PC-9 (cell line): ENCODE measurements at regions not wholly inside any gene's neighbourhood (a gene's known extent, or its start where the extent isn't known, plus 50 kb on each side); places are given as distances from the start of the nearest gene placed in this dataset.
"Not testable (repeated sequence)": the region's sequence is repeated elsewhere in the genome, so short reads cannot be mapped to it uniquely, and the experiment has no call there.

Experiments used
- EZH2 ChIP-seq: fragments of 200-600 bp; sonication (generic); IDR thresholded peaks from 2 replicates; pipeline ENCODE4 v1.8.0; 2017; ENCODE audit warnings: antibody characterized with exemption, low read depth
- TF ChIP-seq, protein P1 (sequence below): fragments of 200-600 bp; sonication (generic); conservative IDR thresholded peaks from 2 replicates; pipeline ENCODE4 v1.6.1; 2017; ENCODE audit warnings: mixed run types, antibody characterized with exemption, mild to moderate bottlenecking, moderate library complexity

DNA sequence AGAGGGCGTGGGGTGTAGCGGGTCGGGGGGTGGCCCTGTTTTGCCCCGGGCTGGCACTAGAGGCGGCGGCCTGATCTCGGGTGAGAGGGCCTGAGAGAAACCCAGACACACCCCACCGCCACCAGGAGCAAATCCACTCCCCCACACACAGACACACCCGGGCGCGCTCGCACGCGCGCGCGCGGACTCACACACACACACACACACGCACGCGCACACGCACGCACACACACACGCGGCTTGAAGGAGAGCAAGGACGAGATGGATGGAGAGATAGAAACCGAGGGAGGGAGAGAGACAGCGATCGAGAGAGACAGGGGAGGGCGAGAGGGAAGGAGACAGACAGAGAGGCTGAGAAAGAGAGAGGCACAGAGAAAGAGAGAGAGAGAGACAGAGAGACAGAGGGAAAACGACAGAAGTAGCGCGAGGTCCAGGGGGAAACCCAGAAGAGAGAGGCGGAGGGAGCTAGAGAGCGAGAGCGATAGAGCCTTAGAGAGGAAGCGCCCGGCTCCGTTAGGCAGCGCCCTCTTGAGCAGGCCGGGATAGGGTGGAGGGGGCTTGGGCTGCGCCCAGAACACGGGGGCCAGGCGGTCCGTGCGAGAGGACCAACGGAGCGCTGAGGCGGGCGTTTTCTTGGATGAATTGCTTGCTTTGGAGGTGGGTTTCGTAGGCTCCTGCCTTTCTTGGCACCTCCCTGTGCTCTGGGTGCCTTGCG lies 113.1 kb upstream of the RHOU start:
- TF ChIP-seq, protein P1, sequence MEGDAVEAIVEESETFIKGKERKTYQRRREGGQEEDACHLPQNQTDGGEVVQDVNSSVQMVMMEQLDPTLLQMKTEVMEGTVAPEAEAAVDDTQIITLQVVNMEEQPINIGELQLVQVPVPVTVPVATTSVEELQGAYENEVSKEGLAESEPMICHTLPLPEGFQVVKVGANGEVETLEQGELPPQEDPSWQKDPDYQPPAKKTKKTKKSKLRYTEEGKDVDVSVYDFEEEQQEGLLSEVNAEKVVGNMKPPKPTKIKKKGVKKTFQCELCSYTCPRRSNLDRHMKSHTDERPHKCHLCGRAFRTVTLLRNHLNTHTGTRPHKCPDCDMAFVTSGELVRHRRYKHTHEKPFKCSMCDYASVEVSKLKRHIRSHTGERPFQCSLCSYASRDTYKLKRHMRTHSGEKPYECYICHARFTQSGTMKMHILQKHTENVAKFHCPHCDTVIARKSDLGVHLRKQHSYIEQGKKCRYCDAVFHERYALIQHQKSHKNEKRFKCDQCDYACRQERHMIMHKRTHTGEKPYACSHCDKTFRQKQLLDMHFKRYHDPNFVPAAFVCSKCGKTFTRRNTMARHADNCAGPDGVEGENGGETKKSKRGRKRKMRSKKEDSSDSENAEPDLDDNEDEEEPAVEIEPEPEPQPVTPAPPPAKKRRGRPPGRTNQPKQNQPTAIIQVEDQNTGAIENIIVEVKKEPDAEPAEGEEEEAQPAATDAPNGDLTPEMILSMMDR, result not testable (repeated sequence)
- TF ChIP-seq EZH2, result not testable (repeated sequence)
